SH-SY5Y (cell line): ENCODE measurements at regions not wholly inside any gene's neighbourhood (a gene's known extent, or its start where the extent isn't known, plus 50 kb on each side); places are given as distances from the start of the nearest gene placed in this dataset.

Experiments used
- GATA2 ChIP-seq: IDR thresholded peaks from 2 replicates; pipeline ENCODE4 v1.6.1; 2011; ENCODE audit warnings: mild to moderate bottlenecking, low read depth, low read length
- GATA3 ChIP-seq: IDR thresholded peaks from 2 replicates; pipeline ENCODE4 v1.6.1; 2011; ENCODE audit warnings: low read depth, mild to moderate bottlenecking, low read length, moderate library complexity

DNA sequence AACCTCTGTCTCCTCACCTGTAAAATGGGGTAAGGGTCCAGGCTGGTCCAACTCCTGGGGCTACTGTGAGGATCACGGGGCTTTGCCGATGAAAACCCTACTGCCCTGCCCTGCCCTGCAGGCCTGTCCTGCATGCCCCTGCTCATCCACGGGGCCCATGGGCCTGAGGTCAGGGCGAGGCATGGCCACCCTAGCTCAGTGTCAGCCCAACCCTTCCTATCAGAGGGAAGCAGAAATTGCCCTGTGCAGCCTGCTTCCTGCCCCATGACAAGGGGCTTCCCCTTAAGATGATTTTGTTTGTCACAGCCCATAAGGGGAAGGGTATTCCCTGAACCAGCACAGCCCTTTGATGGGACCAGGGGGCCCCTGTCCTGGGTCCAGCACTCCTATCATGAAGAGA is 353.6 kb upstream of the ID2 start:
- TF ChIP-seq GATA2: no peak
- no peak for TF ChIP-seq GATA3

DNA sequence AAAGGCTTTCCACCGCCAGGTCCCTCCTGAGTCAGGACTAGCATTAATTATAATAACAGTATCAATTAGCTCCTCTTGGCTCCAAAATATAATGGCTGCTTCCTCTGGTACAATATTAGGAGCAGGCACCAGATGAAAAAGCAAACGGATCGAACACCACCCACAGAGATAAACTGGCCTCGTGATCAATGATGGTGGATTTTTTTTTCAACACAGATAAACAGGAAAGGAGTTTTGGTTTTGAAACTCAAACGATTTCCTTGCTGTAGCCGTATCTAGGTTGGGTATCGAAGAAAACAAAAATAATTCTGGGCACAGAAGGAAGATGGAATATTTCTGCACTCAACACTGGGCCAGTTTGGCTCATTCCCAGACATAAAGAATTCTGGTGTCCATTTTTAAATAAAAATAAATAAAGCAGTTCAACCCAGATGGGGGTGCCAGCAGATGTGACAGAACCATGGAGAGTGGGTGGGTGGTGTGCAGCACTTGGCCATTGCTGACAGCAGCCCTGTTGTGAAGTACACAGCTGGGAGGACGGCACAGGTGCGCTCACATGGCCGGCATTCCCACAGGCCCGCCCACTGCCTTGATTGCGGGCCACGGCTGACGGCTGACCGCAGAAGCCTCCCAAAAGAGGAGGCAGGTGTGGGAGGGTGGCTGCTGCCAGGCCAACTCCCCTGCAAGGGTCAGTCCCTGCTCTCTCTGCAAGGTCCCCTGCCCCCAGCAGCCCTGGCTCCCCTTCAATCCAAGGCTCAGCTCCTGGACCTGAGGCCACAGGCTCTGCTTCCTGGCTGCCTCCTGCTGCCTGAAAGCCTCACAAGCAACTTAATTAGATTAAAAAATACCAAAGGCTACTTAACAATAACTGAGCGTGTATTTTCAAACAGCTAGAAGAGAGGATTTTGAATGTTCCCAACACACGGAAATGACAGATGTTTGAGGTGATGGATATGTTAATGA is 351.9 kb upstream of the ID2 start:
- TF ChIP-seq GATA3: no peak
- no peak for TF ChIP-seq GATA2

DNA sequence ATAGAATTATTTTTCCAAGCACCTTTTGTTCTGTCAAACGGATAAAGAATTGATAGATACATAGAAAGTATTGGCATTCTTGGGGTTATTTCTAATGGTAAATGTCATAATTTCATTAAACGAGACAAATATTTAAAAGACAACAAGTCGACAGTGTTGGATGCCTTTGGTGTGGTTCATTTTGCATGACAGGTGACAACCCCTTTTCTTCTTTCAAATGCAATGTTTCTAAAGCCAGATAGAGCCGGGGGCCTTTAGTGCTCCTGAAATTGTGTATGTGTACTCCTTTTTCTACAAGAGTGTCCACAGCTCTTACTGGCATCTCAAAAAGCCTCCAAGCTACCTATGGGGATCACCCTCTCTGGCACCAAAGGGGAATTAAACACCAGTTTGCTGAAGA is 350.8 kb upstream of the ID2 start:
- TF ChIP-seq GATA3 (no peak), GATA2 (no peak)

DNA sequence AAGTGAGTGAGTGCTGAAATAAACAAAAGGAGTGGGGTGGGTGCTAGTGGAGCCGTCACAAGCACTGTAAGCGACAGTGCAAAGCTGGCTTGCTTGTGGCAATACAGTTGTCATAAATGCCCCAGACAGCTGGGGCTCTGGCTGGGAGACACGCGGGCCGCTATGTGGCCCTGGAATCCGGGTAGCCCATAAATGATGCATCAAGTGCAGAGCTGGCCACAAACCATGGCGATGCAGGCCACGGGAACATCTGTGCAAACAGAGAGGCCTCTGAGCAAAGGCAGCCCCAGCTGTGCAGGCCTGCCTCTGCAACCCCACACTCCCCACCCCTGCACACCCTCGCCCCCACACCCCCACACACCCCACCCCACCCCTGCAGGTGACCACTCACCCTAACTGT is 349.2 kb upstream of the ID2 start:
- no peak for TF ChIP-seq GATA2
- no peak for TF ChIP-seq GATA3

DNA sequence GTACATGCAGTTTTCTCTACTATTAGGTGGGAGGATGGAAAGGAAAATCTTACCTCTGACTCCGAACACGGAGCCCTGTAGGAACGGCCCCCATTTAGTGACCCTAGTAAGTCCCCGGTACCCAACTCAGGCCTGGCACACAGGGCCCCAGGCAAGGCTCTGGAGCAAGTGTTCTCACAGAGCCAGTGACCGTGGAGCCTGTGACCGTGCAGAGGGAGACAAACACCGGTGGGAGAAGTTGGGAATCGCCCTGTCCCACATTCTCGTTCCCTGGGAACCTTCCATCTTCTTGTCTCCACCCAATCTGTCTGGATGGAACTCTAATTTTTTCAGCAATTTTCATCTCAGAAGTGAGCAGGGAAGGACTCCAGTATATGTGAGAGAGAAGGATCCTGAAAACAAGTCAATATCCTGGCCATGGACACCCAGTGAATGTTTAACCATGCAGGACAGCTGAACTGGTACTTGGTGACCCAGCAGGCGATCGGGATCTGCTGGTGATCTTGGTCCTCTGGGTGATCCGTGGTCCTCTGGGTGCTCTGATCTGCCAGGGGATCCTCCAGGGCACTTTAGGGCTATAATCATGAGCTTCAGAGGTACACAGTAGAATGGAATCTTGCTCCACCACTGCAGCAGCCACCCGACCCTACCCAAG is 348.6 kb upstream of the ID2 start:
- no peak for TF ChIP-seq GATA3
- TF ChIP-seq GATA2: no peak

DNA sequence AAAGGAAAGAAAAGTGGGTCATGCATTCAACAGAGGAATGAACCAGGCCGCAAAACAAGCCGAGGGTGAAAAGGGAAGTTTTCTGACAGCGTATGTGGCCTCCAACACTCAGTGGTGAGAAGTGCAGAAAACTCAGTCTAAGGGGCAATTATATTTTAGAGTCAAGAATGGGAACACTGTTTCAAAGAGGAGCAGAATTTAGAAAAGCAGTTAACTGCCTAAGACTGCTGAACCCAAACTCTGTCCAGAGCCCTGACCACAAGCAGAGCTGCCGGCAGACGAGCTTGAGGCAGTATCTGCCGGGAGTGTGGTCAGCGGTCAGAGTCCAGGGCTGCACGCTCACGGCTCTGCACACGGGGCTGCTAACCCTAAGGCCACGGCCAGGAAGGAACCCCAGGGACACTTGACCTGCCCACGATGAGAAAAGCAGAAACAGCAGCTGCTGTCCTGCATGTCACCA is 347.0 kb upstream of the ID2 start:
- TF ChIP-seq GATA3 (no peak), GATA2 (no peak)

DNA sequence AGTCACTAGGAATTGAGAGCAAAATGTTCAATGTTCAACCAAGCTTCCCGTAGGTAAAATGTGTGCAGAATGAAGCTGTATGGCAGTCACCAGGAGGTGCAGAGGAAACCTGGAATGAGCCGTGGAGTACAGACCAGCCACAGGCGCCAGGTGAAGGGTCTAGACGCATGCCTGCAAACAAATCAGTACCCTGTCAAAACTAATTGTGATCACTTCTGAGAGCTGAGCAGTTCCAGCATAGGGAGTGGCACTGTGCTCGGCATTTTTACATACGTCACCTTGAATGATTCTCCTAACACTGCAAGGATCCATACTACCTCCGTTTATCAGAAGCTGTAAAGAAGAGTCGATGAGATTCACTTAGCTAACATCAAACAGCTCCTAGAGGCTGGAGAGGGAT is 346.1 kb upstream of the ID2 start:
- TF ChIP-seq GATA3 (no peak), GATA2 (no peak)

DNA sequence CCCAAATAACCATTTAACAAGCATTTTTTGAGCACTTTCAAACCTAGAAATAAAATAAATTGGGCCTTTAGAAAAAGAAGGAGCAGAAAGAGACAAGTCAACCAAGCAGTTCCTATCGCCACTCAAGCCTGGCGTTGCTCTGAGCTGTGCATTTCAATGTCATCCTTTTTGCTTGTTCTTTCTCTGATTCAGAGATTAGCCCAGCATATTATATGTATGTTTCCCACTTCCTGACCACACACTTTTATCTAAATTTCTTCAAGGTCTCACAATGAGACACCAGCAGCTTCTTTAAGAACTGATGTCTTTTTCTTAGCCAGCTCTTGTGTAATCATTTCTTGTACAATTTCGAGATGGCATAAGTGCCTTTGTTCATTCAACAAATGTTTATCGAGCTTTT is 344.5 kb upstream of the ID2 start:
- no peak for TF ChIP-seq GATA2
- TF ChIP-seq GATA3: no peak

DNA sequence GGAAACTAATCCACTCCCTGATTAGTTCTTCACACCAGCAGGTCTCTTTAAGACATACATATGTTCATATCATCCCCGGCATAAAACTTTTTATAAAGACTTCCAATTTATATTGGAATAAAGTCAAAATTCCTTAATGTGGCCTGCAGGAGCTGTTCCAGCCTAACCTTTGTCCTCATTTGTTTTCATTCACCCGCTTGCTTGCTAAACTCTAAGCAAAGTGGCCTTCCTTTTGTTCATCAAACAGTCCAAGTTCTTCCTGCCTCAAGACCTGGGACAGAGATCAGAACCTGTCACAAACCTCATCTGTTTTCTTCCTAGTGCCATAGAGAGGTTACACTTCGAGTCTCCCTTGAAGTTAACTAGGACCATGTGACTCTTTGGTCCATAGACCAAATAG is 339.4 kb upstream of the ID2 start:
- TF ChIP-seq GATA2: no peak
- no peak for TF ChIP-seq GATA3

DNA sequence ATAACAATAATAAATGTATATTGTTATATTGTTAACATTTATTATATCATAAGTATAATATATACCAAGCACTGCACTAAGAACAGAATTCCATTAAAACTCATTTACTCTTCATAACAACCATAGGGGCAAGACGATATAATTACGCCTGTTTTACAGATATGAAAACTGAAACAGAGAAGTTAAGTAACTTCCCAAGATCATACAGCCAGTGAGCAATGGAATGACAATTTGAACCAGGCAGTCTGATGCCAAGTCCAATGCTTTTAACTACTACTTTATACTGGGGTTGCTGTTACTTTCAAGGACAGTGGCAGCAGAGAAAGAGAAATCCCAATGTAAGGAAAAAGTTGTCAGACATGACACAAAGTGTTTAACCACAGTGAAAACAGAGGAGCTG is 338.8 kb upstream of the ID2 start:
- no peak for TF ChIP-seq GATA3
- no peak for TF ChIP-seq GATA2

DNA sequence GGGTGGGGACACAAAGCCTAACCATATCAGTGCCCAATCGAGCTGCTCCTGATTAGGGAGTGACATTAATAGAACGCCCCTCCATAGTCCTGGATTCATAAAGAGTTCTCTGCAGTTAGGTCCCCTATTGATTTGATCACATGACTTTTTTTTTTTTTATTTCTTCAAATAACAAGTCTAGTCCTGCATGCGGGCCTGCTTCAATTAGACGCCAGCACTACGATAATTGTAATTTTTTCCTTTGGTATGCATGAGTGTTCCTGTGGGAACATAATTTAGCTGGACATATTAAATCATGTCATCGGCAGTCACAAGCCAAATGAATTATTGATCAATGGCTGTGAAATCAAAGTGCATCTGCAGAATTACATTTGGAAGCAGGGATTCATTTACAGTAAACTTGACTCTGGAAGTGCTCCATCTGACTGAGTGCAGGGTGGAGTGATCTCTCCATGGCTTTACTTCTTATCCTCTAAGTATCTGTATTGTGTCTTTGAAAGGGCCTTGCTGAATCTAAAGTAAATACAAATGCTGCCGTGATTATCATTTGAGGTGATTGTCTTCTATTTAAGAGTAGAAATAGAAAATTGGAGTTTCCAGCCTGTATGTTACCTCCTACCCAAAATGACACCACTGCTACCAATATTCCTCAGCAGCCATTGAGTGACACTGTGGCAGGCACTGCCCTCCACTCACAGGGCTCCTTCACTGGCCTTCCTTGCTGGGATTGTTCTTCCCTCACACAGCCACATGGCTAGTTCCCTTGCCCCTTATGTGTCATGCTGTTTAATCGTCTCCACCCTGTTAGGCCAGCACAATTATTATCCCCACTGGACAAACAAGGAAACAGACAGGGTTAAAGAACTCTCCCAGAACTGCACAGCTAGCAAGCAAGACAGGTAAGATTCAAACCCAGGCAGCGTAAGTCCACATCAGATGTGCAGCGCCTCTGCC is 337.4 kb upstream of the ID2 start:
- no peak for TF ChIP-seq GATA2
- TF ChIP-seq GATA3: no peak

DNA sequence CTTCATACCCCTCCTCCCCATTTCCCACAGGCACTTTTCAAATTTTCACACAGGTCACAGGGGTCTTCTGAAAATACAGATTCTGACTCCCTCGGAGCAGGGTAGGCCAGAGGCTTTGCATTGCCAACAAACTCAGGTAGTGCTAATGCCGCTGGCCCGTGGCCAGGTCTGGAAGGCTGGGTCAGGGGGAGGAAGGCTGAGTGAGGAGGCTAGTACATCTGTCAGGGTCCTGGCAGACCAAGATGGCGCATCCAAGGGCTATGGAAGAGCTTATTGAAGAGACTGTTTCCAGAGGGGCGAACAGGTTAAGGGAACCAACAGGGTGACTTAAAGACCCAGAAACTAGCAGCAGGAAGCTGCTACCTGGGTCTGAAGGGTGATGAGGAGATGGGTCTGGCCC is 336.7 kb upstream of the ID2 start:
- no peak for TF ChIP-seq GATA2
- TF ChIP-seq GATA3: no peak

DNA sequence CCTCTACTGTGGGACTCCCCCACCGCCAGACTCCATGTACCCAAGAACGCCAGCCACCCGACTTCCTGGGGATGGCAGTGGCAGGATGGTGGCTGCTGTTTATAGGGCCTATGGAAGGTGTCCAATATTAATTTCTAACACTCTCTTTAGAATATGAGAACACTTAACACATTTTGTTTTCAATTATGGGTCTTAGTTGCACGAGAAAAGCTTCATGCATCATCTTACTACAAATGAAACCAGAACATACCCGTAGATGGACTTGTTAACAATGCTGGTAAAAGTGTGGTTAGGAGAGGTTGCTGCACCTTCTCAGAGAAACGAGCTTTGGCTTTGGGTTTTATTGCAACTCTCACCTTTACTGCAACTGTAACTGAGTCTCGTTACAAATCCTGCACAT is 335.6 kb upstream of the ID2 start:
- TF ChIP-seq GATA2 (no peak), GATA3 (no peak)
